Posterior vena cava (tissue), 2 donors: ENCODE measurements at regions not wholly inside any gene's neighbourhood (a gene's known extent, or its start where the extent isn't known, plus 50 kb on each side); places are given as distances from the start of the nearest gene placed in this dataset.
"Not testable (repeated sequence)": the region's sequence is repeated elsewhere in the genome, so short reads cannot be mapped to it uniquely, and the experiment has no call there.

Source experiments
- DNase-seq: peaks from one replicate; pipeline ENCODE4 v3.0.0-alpha.2; 2020; ENCODE audit warnings: low spot score
- intact Hi-C, 2 donors: fragments of 100-400 bp; cut with DNase I; formaldehyde crosslinking; loops; one replicate each; pipeline versions ENCODE4 v1.14.1 to v1.14.2; 2022 to 2023
- donor health status: DM: yes; HTN: yes; CAD: no.
- donor health status: DM: yes; HTN: yes; CAD: no.

DNA sequence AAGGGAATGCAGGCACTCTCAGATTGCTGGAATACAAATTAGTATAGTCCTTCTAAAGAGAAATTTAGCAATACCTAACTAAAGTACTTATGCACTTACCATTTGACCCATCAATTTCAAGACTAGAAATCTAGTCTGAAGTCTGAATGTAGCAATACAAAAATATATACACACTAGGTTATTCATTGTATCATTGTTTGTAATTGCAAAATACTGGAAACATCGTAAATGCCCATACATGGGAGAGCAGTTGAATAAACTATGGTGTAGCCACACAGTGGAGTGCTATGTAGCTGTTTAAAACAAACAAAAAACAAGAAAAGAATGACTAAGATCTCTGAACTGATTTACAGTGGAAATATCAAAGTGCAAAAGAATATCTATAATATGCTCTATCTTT is 346.4 kb downstream of the ZNF674 start:
- intact Hi-C loops: no loop called here
- no peak for DNase-seq

DNA sequence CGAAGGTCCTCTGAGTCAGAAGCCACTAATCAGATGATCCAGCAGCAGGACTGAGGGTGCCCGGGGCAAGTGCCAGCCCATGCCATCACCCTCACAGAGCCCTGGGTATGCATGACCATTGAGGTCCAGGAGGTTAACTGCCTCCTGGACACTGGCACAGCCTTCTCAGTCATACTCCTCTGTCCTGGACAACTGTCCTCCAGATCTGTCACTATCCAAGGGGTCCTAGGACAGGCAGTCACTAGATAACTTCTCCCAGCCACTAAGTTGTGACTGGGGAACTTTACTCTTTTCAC is 358.5 kb downstream of the ZNF674 start:
- DNase-seq, intact Hi-C loops: not testable (repeated sequence)

DNA sequence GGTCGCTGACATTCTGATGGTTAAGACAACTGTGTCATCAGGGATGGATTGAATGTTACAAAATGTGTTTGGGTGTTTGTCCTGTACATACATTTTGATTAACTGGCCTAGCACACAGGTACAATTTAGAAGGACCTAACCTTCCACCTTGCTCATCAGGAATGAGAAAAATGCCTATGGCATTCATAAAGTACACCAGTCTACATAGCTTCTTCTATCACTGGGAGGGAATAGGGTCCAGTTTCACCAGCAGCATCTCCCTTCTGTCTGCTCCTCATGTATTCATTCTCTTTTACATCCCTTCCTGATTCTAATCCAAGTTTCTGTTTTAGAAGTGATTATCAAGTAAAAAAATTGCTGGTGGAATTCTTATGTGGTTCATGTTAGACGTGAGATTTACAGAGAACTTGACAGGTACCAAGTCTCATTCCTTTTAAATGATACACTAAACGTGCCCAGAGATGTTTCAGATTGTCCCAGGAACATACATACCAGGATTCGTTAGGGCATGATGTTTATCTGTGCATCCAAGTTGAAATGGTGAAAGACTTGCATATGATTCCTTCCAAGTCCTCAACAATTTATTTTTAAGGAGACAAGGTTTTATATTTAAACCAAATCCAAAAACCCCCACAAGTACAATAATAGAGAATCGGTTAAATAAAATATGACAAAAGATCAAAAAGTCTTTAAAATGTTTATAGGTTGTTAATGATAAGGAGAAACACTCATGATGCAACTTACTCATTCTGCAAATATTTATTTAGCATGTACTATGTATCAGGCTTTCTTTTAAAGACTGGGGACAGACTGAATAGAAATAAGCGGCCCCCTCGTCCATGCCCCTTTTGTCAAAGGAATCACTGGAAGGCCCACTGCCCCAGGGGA is 359.1 kb downstream of the ZNF674 start:
- no peak for DNase-seq
- intact Hi-C loops: no loop called here

DNA sequence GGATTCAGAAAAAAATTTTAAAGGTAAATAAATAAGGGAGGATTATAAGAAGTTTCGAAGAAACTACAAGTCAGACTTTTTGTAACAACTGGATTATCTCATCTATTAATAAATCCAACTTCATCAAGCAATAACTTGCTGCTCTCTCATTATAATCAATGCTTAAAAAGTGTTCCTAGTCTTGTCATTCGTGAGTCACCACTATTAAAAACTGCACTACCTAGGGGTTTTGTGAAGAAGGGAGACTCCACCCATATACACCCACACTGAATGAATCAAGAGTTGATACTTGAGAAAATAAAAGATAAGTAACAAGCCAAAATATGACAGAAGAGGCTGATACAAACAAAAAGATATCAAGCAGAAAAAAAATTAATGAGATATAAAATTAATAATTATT is 360.5 kb downstream of the ZNF674 start:
- intact Hi-C loops: no loop called here
- no peak for DNase-seq

DNA sequence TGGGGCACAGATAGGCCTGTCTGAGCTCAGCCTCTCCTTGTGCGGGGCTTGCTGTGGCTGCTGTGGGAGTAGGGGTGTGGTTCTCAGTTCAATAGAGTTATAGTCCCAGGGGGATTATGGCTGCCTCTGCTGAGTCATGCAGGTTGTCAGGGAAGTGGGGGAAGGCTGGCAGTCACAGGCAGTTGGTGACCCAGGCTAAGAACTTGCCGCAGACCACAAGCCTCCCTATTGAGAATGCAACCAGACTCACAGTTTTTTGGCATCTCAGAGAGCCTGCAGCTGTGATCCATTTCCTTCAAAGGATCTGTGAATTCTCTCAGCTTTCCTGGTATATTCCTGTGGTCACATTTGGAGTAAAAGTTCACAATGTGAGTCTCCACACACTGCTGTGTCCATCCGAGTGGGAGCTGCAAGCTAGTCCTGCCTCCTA is 364.9 kb downstream of the ZNF674 start:
- no peak for DNase-seq
- intact Hi-C loops: no loop called here

DNA sequence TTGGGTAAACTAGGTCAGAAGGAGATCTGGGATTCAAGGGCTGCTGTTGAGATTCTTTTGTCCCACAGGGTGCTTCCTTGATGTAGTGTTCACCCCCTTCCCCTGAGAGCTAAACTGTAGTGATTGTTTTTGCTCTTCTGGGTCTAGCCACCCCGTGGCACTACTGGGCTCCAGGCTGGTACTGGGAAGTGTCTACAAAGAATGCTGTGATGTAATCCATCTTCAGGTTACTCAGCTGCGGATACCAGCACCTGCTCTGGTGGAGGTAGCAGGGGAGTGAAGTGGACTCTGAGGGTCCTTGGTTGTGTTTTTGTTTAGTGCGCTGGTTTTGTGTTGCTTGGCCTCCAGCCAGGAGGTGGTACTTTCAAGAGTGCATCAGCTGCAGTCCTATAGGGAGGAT is 365.5 kb downstream of the ZNF674 start:
- DNase-seq: no peak
- intact Hi-C loops: no loop called here

DNA sequence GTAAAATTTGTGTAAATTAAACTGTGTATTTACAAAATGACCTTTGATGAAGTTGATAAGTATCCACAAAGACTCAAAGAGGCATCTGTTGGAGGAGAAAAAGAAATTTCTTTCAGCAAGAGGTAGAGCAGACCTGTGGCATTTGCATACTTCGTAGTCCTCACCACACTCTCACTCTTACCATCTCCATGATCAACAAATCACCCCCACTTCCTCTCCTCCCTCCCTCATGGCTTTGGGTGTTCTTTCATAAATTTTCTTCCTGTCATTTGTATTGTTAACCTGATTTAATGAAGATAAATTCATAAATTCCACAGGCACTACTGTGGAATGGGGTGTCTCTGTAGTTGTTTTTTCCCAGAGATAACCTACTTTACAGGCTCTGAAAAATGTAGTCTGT is 366.5 kb downstream of the ZNF674 start:
- DNase-seq: no peak
- intact Hi-C loops: no loop called here

DNA sequence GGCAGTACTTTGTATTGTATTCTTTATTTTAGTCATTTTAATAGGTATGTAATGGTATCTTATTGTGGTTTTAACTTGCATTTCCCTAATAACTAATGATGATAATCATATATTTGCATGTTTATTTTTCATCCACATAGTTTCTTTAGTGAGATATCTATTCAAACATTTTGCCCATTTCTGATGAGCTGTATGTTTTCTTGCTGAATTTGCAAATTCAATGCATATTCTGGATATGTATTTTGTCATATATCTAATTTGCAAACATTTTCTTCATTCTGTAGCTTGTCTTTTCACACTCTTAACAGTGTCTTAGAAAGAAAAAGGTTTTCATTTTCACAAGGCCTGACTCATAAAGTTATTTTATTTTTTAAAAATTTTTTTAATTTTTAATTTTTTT is 372.1 kb downstream of the ZNF674 start:
- intact Hi-C loops: no loop called here
- no peak for DNase-seq

DNA sequence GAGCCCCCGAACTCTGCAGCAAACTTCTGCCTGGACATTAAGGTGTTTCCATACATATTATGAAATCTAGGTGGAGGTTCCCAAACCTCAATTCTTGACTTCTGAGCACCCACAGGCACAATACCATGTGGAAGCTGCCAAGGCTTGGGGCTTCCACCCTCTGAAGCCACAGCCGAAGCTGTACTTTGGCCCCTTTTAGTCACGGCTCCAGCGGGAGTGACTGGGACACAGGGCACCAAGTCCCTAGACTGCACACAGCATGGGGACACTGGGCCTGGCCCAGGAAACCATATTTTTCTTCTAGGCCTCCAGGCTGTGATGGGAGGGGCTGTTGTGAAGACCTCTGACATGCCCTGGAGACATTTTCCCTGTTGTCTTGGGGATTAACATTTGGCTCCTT is 373.8 kb downstream of the ZNF674 start:
- intact Hi-C loops, DNase-seq: not testable (repeated sequence)

DNA sequence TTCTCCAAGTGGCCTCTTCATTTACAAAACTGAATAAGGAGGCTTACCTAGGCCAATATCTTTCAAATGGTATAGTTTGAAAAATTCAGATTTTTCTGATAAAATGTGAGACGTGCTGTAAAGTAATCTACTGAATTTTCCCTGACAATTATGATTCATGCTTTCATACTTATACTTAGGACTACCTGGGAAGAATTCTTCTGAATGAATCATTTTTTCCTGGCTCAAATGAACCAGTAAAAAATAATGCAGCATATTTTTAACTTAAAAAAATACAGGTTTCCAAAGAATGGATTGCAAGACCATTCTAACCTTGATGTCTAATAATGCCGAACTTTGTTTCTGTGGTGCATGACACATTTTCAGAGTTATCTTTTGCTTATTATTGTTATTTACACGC is 375.4 kb downstream of the ZNF674 start:
- no peak for DNase-seq
- intact Hi-C loops: no loop called here

DNA sequence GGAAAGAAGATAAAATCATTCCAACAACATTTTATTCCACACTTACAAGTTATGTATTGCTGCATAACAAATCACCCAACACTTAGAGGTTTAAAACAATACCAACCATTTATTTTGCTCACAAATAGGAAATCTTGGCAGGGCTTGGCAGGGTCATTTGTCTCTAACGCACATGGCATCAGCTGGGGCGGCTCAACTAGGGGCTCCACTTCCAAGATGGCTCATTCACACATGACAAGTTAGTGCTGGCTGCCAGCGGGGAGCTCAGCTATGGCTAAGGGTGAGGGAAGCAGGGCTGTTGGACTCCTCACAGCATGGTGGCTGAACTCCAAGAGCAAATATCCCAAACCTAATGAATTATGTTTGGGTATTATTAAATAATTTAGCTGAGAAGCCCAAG is 377.0 kb downstream of the ZNF674 start:
- DNase-seq: no peak
- intact Hi-C loops: no loop called here

DNA sequence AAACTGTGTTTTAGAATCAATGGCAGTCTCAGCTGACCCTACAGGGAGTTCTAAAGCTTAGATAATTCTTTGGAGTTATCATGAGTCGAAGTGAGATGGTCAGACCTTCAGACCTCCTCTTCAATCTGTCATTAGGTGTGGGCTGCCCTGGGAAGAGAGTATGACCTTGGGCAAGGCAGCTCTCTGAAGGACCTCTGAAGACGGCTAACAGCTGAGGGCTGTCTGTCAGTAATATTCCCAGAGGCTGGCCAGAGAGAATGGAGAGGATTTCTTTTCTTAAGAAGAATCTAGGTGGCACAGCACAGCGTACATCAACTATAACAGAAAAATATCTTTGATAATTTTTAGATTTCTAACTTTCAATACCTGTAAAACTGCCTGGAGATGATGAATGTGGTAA is 379.4 kb downstream of the ZNF674 start:
- intact Hi-C loops: no loop called here
- DNase-seq: no peak

DNA sequence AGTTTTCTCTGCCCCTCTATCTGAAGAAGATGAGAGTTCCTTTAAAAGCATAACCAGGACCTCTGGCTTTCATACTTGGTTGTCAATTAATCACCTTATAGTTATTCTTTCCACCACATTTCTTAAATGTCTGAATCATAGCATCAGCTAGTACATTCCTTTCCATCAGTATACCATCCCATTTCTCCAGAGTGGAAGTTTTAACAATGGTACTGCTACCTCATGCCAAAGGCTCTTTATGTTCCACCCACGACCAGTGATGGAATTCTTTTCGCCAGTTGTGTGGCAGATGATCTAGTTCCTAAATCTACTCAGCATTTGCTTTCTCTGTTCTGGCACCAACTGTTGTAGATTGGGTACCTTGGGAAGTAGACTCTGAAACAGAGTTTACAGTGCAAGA is 379.8 kb downstream of the ZNF674 start:
- intact Hi-C loops: no loop called here
- DNase-seq: no peak

DNA sequence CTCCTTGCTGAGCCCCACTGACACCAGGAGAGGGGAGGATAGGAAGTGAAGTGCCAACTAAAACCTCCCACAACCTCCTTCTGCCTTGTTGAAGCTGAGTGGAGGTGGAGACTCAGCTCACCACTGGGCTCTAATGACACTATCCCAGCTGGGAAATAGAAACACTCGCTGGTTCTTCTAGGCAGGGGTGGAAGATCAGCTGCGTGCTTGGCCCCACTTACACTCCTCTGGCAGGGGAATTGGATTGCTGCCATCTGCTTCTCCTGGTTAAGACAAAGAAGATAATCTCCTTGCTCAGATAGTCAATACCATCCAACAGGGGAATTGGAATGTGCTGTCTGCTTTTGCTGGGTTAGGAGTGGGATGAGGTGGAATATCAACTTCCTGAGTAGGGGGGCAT is 392.5 kb downstream of the ZNF674 start:
- no peak for DNase-seq
- intact Hi-C loops: no loop called here

DNA sequence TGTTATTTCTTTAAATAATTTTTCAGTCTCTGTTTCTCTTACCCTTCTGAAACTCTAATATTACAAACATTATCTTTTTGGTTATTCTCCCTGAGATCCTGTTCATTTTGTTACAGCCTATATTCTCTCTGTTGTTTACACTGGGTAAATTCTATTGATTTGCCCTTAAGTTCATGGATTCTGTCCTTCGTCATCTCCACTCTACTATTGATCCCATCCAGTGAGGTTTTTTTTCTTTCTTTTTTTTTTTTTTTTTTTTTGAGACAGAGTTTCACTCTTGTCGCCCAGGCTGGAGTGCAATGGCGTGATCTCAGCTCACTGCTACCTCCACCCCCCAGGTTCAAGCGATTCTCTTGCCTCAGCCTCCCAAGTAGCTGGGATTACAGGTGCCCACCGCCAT is 393.9 kb downstream of the ZNF674 start:
- intact Hi-C loops, DNase-seq: not testable (repeated sequence)

DNA sequence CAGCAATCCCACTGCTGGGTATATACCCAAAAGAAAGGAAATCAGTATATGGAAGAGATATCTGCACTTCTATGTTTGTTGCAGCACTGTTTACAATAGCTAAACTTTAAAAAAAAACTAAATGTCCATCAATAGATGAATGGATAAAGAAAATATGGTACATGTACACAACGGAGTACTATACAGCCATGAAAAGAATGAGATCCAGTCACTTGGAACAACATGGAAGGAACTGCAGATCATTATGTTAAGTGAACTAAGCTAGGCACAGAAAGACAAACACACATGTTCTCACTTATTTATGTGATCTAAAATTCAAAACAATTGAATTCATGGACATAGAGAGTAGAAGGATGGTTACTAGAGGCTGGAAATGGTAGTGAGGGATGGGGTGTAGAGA is 400.7 kb downstream of the ZNF674 start:
- intact Hi-C loops: no loop called here
- DNase-seq: no peak

DNA sequence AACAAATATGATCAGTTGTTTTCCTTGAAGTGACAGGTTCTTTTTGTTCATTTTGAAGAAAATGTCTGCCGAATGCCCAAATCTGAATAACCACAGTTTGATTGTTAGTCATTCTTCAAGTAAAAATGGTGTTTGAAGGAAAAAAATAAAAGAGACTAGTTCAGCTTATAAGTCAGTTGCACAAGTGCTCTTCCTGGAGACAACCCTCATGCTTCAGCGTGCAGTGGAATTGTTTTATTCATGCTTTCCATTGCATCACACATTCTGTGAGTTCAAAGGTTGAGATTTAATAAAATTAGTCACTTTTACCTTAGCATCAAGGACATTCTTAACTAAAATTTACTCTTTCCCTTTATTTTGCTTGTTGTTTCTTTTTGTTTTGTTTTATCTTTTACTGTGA is 404.9 kb downstream of the ZNF674 start:
- intact Hi-C loops: no loop called here
- no peak for DNase-seq

DNA sequence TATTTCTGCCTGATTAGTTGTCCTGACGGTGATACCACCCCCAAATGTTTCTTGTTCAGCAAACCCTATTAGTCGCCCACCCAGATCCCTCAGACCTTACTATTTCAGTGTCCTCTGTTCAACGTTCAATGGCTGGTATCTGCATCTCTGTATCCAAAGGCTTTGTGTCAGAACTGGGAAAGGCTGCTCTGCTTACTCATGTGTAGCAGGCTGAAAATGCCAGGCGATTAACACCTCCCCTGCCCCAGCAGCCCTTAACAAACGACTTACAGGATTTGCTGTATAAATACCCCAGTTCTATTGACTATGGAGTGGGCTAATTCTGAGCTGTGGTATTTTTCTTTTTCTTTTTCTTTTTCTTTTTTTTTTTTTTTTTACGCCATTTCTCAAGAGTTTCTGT is 415.0 kb downstream of the ZNF674 start:
- intact Hi-C loops: no loop called here
- no peak for DNase-seq

DNA sequence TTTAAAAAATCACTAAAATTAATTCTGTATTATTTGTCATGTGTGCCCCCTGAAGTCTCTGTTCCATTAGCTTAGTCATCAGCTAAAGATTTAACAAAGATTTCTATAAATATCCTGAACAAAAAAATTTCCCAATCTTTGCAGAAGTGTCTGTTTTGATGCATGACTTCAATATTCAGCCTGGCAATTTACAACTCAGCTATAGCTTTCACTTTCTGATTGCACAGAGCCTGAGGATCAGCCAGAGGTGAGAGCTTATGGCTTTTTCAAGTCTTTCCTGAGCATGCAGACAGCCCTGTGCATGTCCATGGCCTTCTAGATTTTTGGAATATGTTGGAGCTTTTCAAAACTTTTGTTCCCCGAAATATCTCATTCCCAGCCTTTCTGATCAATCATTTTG is 420.1 kb downstream of the ZNF674 start:
- intact Hi-C loops: no loop called here
- no peak for DNase-seq

DNA sequence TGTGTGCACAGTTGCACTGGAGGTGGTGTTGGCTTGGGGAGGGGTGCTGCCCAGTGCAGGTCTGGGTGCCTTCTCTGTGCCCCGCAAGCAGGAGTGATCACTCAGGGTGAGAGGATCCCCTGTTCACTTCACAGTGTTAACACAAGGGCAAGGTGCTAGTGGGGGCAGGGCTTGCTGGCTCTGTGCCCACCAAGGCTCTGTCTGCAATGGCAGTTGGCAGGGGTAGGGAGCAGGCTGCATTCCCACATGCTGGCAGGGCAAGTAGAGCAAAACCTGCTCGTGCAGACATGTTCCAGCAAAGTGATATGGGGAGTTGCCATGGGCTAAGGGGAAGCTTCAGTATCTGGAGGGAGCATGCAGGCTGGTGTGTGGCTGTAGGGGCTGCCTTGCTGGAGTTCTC is 428.0 kb downstream of the ZNF674 start:
- DNase-seq: peak; percentile 67
- intact Hi-C loops: no loop called here

DNA sequence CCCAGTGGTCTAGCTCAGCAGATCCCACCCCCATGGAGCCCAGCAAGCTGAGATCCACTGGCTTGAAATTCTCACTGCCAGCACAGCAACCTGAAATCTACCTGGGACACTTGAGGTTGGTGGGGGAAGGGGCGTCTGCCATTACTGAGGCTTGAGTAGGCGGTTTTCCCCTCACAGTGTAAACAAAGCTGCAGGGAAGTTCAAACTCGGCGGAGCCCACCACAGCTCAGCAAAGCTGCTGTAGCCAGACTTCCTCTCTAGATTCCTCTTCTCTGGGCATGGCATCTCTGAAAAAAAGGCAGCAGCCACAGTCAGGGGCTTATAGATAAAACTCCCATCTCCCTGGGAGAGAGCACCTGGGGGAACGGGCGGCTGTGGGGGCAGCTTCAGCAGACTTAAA is 457.9 kb downstream of the ZNF674 start:
- DNase-seq, intact Hi-C loops: not testable (repeated sequence)

DNA sequence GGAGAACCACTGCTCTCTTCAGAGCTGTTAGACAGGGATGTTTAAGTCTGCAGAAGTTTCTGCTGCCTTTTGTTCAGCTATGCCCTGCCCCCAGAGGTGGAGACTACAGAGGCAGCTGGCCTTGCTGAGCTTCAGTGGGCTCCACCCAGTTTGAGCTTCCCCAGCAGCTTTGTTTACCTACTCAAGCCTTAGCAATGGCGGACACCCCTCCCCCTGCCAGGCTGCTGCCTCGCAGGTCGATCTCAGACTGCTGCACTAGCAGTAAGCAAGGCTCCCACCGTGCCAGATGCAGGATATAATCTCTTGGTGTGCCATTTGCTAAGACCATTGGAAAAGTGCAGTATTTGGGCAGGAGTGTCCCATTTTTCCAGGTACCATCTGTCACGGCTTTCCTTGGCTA is 465.1 kb downstream of the ZNF674 start:
- DNase-seq, intact Hi-C loops: not testable (repeated sequence)
